Lung (tissue), 11 donors: ENCODE measurements at regions not wholly inside any gene's neighbourhood (a gene's known extent, or its start where the extent isn't known, plus 50 kb on each side); places are given as distances from the start of the nearest gene placed in this dataset.

Source experiments
- ATAC-seq: fragments of 200-7000 bp; cut with Tn5 transposase; one replicate; pipeline ENCODE4 v1.9.1; 2020; ENCODE audit warnings: moderate number of reproducible peaks; ENCODE audit not compliant: insufficient read depth, low FRiP score
- DNase-seq, 3 donors: peaks; one replicate each; pipeline ENCODE4 v3.0.0-alpha.2; 2013 to 2017
- H3K27ac ChIP-seq, 2 donors: one replicate each; pipeline ENCODE4 v1.5.1; 2013; ENCODE audit warnings: mild to moderate bottlenecking in 2 of 2, moderate library complexity in 2 of 2, control low read depth in 1 of 2, inconsistent platforms in 1 of 2, low read depth in 1 of 2, low read length in 1 of 2
- H3K27me3 ChIP-seq, 3 donors: one replicate each; pipeline ENCODE4 v1.5.1; 2013; ENCODE audit warnings: low read length in 2 of 3; ENCODE audit not compliant: control insufficient read depth in 3 of 3, insufficient read depth in 3 of 3
- H3K36me3 ChIP-seq, 4 donors: one replicate each; pipeline ENCODE4 v1.5.1; 2013; ENCODE audit warnings: low read length in 4 of 4, mild to moderate bottlenecking in 1 of 4, moderate library complexity in 1 of 4; ENCODE audit not compliant: control insufficient read depth in 4 of 4, insufficient read depth in 4 of 4
- H3K4me1 ChIP-seq, 5 donors: one replicate each; pipeline ENCODE4 v1.5.1; 2013; ENCODE audit warnings: low read length in 5 of 5, mild to moderate bottlenecking in 2 of 5, moderate library complexity in 1 of 5; ENCODE audit not compliant: control insufficient read depth in 5 of 5, insufficient read depth in 5 of 5
- H3K4me3 ChIP-seq: one replicate; pipeline ENCODE4 v1.5.1; 2013; ENCODE audit warnings: mild to moderate bottlenecking, control low read depth, moderate library complexity
- H3K9ac ChIP-seq, 2 donors: one replicate each; pipeline ENCODE4 v1.5.1; 2013; ENCODE audit warnings: low read length in 2 of 2, control low read depth in 1 of 2; ENCODE audit not compliant: insufficient read depth in 1 of 2
- H3K9me3 ChIP-seq, 4 donors: one replicate each; pipeline ENCODE4 v1.5.1; 2013; ENCODE audit warnings: low read length in 3 of 4, mild to moderate bottlenecking in 1 of 4, moderate library complexity in 1 of 4; ENCODE audit not compliant: control insufficient read depth in 4 of 4, insufficient read depth in 3 of 4
- WGBS, 2 donors: extraction: QIAGEN DNeasy Blood & Tissue Kit; methylation state at CpG; one replicate each; pipeline ENCODE4 v1.1.7; 2013; 5-methylcytosine and 5-hydroxymethylcytosine counted together
- TF ChIP-seq, protein P1 (sequence below): IDR thresholded peaks from 2 replicates; pipeline ENCODE4 v1.5.1; 2012; ENCODE audit warnings: mild to moderate bottlenecking; ENCODE audit errors: control extremely low read depth, extremely low read depth
- donor health status: control.
- donor health status: control.
- donor health status: Bipolar disorder and iron deficiency.
- donor health status: healthy.
- donor health status: DM: yes; HTN: yes; CAD: no.

DNA sequence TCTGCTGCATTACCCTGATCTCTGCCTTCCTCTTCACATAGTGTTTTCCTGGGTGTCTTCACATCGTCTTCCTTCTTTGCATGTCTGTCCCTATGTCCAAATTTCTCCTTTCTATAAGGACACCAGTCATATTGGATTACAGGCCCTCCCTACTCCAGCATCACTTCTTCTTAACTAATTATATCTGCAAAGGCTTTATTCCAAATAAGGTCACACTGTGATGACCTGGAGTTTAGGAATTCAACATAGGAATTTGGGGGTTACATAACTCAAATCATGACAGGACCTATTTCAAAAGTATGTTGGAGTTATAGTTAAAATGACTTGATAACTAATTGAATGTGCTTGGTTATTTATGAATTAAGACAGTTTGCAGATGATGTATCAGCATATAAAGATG, 490.5 kb upstream of the ERCC4 start:
- H3K27ac ChIP-seq, result no peak overlapping the region
- H3K9ac ChIP-seq, result no peak overlapping the region
- ATAC-seq (no peak), DNase-seq (no peak)
- TF ChIP-seq, protein P1, sequence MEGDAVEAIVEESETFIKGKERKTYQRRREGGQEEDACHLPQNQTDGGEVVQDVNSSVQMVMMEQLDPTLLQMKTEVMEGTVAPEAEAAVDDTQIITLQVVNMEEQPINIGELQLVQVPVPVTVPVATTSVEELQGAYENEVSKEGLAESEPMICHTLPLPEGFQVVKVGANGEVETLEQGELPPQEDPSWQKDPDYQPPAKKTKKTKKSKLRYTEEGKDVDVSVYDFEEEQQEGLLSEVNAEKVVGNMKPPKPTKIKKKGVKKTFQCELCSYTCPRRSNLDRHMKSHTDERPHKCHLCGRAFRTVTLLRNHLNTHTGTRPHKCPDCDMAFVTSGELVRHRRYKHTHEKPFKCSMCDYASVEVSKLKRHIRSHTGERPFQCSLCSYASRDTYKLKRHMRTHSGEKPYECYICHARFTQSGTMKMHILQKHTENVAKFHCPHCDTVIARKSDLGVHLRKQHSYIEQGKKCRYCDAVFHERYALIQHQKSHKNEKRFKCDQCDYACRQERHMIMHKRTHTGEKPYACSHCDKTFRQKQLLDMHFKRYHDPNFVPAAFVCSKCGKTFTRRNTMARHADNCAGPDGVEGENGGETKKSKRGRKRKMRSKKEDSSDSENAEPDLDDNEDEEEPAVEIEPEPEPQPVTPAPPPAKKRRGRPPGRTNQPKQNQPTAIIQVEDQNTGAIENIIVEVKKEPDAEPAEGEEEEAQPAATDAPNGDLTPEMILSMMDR, result no peak
- no peaks in the 10 kb centered on the region for H3K4me1 ChIP-seq
- H3K4me3 ChIP-seq, result no peak overlapping the region
- 45 to 71% methylated on average over 1 of the region's 1 CpG for WGBS, 2 donors
- H3K9me3 ChIP-seq, result peaks cover 0 to 4% (median 0%) of the 10 kb centered on the region in 4 donors
- H3K36me3 ChIP-seq, result no peaks in the 10 kb centered on the region
- H3K27me3 ChIP-seq, result no peaks in the 10 kb centered on the region

DNA sequence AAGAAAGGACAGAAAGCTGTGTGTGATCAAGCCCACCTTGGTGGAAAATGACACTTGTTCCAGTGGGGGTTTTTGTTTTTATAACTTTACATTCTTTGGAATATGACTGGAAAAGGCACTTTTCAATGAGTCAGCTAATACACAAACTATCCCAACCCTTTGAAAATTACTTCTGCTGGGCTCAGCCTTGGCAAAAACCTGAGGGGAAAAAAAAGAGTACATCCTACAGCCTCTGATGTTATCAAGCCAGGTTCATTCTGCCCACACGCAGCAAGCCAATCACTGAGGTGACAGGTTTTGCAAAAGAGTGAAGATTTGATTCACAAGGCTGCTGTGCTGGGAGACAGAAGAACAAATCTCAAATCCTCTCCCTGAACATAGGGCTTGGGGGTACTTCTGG, 484.5 kb upstream of the ERCC4 start:
- DNase-seq (no peak), ATAC-seq (no peak)
- H3K4me3 ChIP-seq, result no peak overlapping the region
- H3K27ac ChIP-seq, result no peak overlapping the region
- 61 to 69% methylated on average over 1 of the region's 1 CpG for WGBS, 2 donors
- no peaks in the 10 kb centered on the region for H3K27me3 ChIP-seq
- no peak overlapping the region for H3K9ac ChIP-seq
- no peaks in the 10 kb centered on the region for H3K4me1 ChIP-seq
- TF ChIP-seq, protein P1, result no peak
- H3K9me3 ChIP-seq, result no peaks in the 10 kb centered on the region
- no peaks in the 10 kb centered on the region for H3K36me3 ChIP-seq

DNA sequence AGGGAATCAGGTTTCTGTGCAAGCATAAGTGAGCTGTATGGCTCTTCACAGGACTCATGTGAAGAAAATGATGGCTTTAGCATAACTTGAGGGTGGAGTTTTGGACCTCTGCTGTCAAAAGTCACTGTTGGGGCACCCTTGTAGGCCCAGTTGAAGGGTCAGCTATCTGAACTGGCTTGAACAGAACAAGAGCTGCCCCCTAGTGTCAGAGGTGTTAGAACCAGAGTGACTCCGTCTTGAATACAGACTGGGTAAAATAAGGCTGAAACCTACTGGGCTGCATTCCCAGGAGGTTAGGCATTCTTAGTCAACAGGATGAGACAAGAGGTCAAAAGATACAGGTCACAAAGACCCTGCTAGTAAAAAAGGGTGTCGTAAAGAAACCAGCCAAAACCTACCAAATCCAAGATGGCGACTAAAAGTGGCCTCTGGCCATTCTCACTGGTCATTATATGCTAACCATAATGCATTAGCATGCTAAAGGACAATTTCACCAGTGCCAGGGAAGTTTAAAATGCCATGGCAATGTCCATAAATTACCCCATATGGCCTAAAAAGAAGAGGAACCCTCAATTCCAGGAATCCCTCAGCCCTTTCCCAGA, 484.0 kb upstream of the ERCC4 start:
- no peak for ATAC-seq
- H3K4me3 ChIP-seq, result no peak overlapping the region
- no peak overlapping the region for H3K9ac ChIP-seq
- no peak overlapping the region for H3K27ac ChIP-seq
- H3K36me3 ChIP-seq, result no peaks in the 10 kb centered on the region
- no peaks in the 10 kb centered on the region for H3K27me3 ChIP-seq
- TF ChIP-seq, protein P1, result no peak
- no peaks in the 10 kb centered on the region for H3K4me1 ChIP-seq
- H3K9me3 ChIP-seq, result no peaks in the 10 kb centered on the region
- WGBS, 2 donors, result 79 to 81% methylated on average over 3 of the region's 3 CpGs
- DNase-seq, result no peak
